ENCODE measurements at regions not wholly inside any gene's neighbourhood (a gene's known extent, or its start where the extent isn't known, plus 50 kb on each side); places are given as distances from the start of the nearest gene placed in this dataset.

DNA sequence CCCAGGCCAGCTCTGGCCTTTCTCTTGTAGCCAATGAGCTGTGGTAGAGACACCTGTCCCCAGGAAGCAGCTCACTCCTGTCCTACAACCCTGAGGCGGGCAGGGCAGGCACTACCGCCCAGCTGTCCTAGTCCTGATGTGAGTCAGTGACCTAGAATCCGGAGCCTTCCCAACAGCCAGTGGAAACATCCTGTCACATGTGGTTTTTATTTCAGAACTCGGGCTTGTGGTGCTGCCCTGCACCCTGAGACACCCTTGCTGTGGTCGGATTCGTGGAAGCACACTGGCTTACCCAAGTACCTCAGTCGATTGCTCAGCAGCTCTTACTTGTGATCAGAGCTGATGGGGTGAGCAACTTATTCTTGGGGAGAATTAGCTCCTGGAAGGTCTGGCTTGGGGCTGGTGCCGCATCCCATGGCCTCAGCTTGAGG is 83.6 kb upstream of the ARHGEF7 start:
- Histone ChIP-seq H3K27me3 (ENCODE audit: control insufficient read depth, extremely low read depth, insufficient read depth, low read length) (peaks cover 14% of the 10 kb centered on the region), H3K79me2 (ENCODE audit: control insufficient read depth, insufficient read depth, low read length) (no peaks in the 10 kb centered on the region), H3K9me3 (ENCODE audit: control insufficient read depth, low read depth, low read length) (no peaks in the 10 kb centered on the region), H3K4me2 (ENCODE audit: control insufficient read depth, extremely low read depth, insufficient read depth, low read depth, low read length) (no peak overlapping the region), H3K9me1 (ENCODE audit: control insufficient read depth, extremely low read depth, insufficient read depth, low read length) (no peaks in the 10 kb centered on the region), H2AFZ (ENCODE audit: control insufficient read depth, low read length) (no peak overlapping the region), H3K4me3 (ENCODE audit: control insufficient read depth in 2 of 3, extremely low read depth in 1 of 3, insufficient read depth in 2 of 3, low read depth in 1 of 3, low read length in 3 of 3) (no peak overlapping the region), H3K36me3 (ENCODE audit: control insufficient read depth in 2 of 2, extremely low read depth in 1 of 2, insufficient read depth in 2 of 2, low read length in 2 of 2) (no peaks in the 10 kb centered on the region), H4K20me1 (ENCODE audit: control insufficient read depth, extremely low read depth, insufficient read depth, low read length) (no peaks in the 10 kb centered on the region), H3K4me1 (ENCODE audit: control insufficient read depth, extremely low read depth, insufficient read depth, low read length) (no peaks in the 10 kb centered on the region), H3K9ac (ENCODE audit: control insufficient read depth, extremely low read depth, insufficient read depth, low read length) (no peak overlapping the region), H3K27ac (ENCODE audit: control insufficient read depth, insufficient read depth, low read length) (no peak overlapping the region)
- DNase-seq (ENCODE audit: low read depth, low spot score): no peak
- dilution Hi-C loops (cut with MboI; ENCODE audit: extremely low pct_ligation_motif_present, low sequenced_read_pairs): no loop called here
- no peak for FAIRE-seq
- no peak for TF ChIP-seq EZH2 (IDR thresholded peaks at IDR 0.05; ENCODE audit: low read length)
- TF ChIP-seq, protein P1, sequence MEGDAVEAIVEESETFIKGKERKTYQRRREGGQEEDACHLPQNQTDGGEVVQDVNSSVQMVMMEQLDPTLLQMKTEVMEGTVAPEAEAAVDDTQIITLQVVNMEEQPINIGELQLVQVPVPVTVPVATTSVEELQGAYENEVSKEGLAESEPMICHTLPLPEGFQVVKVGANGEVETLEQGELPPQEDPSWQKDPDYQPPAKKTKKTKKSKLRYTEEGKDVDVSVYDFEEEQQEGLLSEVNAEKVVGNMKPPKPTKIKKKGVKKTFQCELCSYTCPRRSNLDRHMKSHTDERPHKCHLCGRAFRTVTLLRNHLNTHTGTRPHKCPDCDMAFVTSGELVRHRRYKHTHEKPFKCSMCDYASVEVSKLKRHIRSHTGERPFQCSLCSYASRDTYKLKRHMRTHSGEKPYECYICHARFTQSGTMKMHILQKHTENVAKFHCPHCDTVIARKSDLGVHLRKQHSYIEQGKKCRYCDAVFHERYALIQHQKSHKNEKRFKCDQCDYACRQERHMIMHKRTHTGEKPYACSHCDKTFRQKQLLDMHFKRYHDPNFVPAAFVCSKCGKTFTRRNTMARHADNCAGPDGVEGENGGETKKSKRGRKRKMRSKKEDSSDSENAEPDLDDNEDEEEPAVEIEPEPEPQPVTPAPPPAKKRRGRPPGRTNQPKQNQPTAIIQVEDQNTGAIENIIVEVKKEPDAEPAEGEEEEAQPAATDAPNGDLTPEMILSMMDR (optimal IDR thresholded peaks at IDR 0.05 in 1 of 3, IDR thresholded peaks at IDR 0.05 in 1 of 3, conservative IDR thresholded peaks at IDR 0.05 in 1 of 3; ENCODE audit: extremely low read depth in 1 of 3, insufficient read depth in 2 of 3, low read length in 3 of 3): no peak

DNA sequence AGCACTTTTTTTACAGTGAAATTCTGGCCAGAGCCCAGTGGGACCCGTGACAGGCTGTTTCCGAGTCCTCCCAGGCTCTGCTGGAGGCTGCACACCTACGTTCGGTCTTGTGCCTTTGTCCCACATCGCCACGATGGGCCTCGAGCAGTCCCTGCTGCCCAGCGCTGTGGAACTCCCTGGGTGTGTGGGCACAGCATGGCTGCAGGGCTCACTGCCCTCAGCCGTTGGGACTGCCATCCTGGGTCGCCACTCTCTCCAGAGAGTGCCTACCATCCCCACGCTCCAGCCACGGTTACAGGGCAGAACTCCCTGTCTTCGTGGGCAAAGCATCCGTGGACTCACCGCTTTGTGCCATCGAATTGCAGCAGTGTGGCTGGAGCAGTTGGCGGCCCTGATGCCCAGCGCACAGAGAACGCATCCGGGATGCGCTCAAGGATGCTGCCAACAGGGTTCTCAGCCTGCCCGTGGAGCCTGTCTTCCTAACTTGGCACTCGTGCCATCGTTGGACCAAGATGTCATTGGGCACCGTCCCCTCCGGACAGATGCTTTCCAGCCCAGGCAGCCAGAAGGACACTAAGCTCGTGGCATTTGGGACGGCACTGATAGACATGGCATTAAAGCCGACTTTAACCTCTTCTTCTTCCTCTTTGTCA is 85.0 kb upstream of the ARHGEF7 start:
- no peak overlapping the region for H3K9ac ChIP-seq (ENCODE audit: control insufficient read depth, extremely low read depth, insufficient read depth, low read length)
- H3K9me3 ChIP-seq (ENCODE audit: control insufficient read depth, low read depth, low read length): no peaks in the 10 kb centered on the region
- H3K4me3 ChIP-seq (ENCODE audit: control insufficient read depth in 2 of 3, extremely low read depth in 1 of 3, insufficient read depth in 2 of 3, low read depth in 1 of 3, low read length in 3 of 3): no peak overlapping the region
- no peak for DNase-seq (ENCODE audit: low read depth, low spot score)
- FAIRE-seq: no peak
- no peak overlapping the region for H2AFZ ChIP-seq (ENCODE audit: control insufficient read depth, low read length)
- no peak overlapping the region for H3K27ac ChIP-seq (ENCODE audit: control insufficient read depth, insufficient read depth, low read length)
- H3K9me1 ChIP-seq (ENCODE audit: control insufficient read depth, extremely low read depth, insufficient read depth, low read length): no peaks in the 10 kb centered on the region
- no peaks in the 10 kb centered on the region for H3K4me1 ChIP-seq (ENCODE audit: control insufficient read depth, extremely low read depth, insufficient read depth, low read length)
- H3K27me3 ChIP-seq (ENCODE audit: control insufficient read depth, extremely low read depth, insufficient read depth, low read length): peaks cover 7% of the 10 kb centered on the region
- H3K79me2 ChIP-seq (ENCODE audit: control insufficient read depth, insufficient read depth, low read length): no peaks in the 10 kb centered on the region
- dilution Hi-C loops (cut with MboI; ENCODE audit: extremely low pct_ligation_motif_present, low sequenced_read_pairs): no loop called here
- H4K20me1 ChIP-seq (ENCODE audit: control insufficient read depth, extremely low read depth, insufficient read depth, low read length): no peaks in the 10 kb centered on the region
- no peaks in the 10 kb centered on the region for H3K36me3 ChIP-seq (ENCODE audit: control insufficient read depth in 2 of 2, extremely low read depth in 1 of 2, insufficient read depth in 2 of 2, low read length in 2 of 2)
- H3K4me2 ChIP-seq (ENCODE audit: control insufficient read depth, extremely low read depth, insufficient read depth, low read depth, low read length): no peak overlapping the region
- TF ChIP-seq, protein P1 (optimal IDR thresholded peaks at IDR 0.05 in 1 of 3, IDR thresholded peaks at IDR 0.05 in 1 of 3, conservative IDR thresholded peaks at IDR 0.05 in 1 of 3; ENCODE audit: extremely low read depth in 1 of 3, insufficient read depth in 2 of 3, low read length in 3 of 3): no peak
- no peak for TF ChIP-seq EZH2 (IDR thresholded peaks at IDR 0.05; ENCODE audit: low read length)
